ENCODE measurements at regions not wholly inside any gene's neighbourhood (a gene's known extent, or its start where the extent isn't known, plus 50 kb on each side); places are given as distances from the start of the nearest gene placed in this dataset.

DNA sequence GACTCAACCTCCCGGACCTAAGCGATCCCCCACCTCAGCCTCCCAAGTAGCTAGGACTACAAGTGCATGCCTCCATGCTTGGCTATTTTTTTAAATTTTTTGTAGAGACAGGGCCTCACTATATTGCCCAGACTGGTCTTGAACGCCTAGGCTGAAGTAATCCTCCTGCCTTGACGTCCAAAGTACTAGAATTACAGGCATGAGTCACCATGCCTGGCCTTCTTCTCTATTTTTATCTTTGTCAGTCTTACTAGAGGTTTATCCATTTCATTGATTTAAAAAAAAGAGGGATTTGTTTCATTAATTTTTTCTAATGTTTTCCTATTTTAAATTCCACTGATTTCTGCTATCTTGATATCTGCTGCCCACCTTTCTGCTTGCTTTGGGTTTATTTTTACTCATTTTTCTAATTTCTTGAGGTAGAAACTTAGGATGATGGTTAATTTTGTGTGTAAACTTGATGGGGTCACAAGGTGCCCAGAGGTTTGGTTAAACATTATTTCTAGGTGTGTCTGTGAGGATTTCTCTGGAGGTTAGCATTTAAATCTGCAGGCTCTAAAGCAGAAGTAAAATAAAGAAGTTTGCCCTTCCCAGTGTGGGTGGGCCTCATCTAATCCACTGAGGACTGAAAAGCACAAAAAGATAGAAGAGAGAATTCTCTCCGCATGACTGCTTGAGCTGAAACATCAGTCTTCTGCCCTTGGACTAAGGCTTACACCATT is 116.2 kb upstream of the DCLK2 start:
- Histone ChIP-seq H3K79me2 (ENCODE audit: insufficient read depth, low read length) (no peaks in the 10 kb centered on the region), H3K4me1 (ENCODE audit: insufficient read depth, low read length) (no peaks in the 10 kb centered on the region), H3K4me2 (ENCODE audit: low read depth, low read length) (no peak overlapping the region), H3K9ac (ENCODE audit: insufficient read depth, low read depth, low read length) (no peak overlapping the region), H2AFZ (ENCODE audit: low read length) (no peak overlapping the region), H3K27ac (ENCODE audit: extremely low read length, insufficient read depth, low read length) (no peak overlapping the region), H3K4me3 (replicated peaks in 1 of 3; ENCODE audit: insufficient read depth in 1 of 3, low read depth in 2 of 3, low read length in 3 of 3) (no peak overlapping the region), H3K9me3 (ENCODE audit: low read length) (no peaks in the 10 kb centered on the region), H3K36me3 (replicated peaks in 1 of 2; ENCODE audit: control insufficient read depth in 1 of 2, insufficient read depth in 2 of 2, low read length in 2 of 2) (no peaks in the 10 kb centered on the region), H4K20me1 (ENCODE audit: insufficient read depth, low read length) (no peaks in the 10 kb centered on the region), H3K27me3 (ENCODE audit: control insufficient read depth in 1 of 2, insufficient read depth in 2 of 2, low read length in 2 of 2) (no peaks in the 10 kb centered on the region; a peak in 1 of 5 replicates)
- FAIRE-seq (no peak), DNase-seq (ENCODE audit: low spot score) (no peak), ATAC-seq (no peak)
- ChIA-PET CTCF (ENCODE audit: low intra/inter-chr PET ratio, low total read pairs) (no interaction called here), POLR2A (no interaction called here)
- intact Hi-C loops (cut with micrococcal nuclease; ENCODE audit: unreplicated experiment): no loop called here
- TF ChIP-seq RELA (CRISPR knock-in tag; IDR thresholded peaks at IDR 0.05) (no peak), GATAD2A (CRISPR knock-in tag; IDR thresholded peaks at IDR 0.05) (no peak), ZNF317 (CRISPR knock-in tag; IDR thresholded peaks at IDR 0.05) (no peak), ZNF543 (CRISPR knock-in tag; IDR thresholded peaks at IDR 0.05) (no peak), RFXAP (CRISPR knock-in tag; IDR thresholded peaks at IDR 0.05; ENCODE audit: borderline replicate concordance) (no peak), ESRRA (CRISPR knock-in tag; IDR thresholded peaks at IDR 0.05; ENCODE audit: low read depth) (no peak), ZNF883 (CRISPR knock-in tag; IDR thresholded peaks at IDR 0.05; ENCODE audit: not compliant biosample characterization) (no peak), ZNF362 (CRISPR knock-in tag; IDR thresholded peaks at IDR 0.05; ENCODE audit: borderline replicate concordance) (no peak)
- TF ChIP-seq, protein P1, sequence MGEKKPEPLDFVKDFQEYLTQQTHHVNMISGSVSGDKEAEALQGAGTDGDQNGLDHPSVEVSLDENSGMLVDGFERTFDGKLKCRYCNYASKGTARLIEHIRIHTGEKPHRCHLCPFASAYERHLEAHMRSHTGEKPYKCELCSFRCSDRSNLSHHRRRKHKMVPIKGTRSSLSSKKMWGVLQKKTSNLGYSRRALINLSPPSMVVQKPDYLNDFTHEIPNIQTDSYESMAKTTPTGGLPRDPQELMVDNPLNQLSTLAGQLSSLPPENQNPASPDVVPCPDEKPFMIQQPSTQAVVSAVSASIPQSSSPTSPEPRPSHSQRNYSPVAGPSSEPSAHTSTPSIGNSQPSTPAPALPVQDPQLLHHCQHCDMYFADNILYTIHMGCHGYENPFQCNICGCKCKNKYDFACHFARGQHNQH (CRISPR knock-in tag; IDR thresholded peaks at IDR 0.05): no peak
- BruUV-seq (replicated peaks): no TSS peak
- WGBS (ENCODE audit: low lambda C conversion rate): 17% methylated on average over 5 of the region's 5 CpGs
- in situ Hi-C loops (cut with HindIII; ENCODE audit: extremely low pct_ligation_motif_present, low pct_unique_long_range_greater_than_20kb): no loop called here
